SK-N-MC (cell line): ENCODE measurements at regions not wholly inside any gene's neighbourhood (a gene's known extent, or its start where the extent isn't known, plus 50 kb on each side); places are given as distances from the start of the nearest gene placed in this dataset.

ENCODE experiments used
- DNase-seq: peaks from one replicate; pipeline ENCODE4 v3.0.0-alpha.2; 2011; ENCODE audit warnings: low read depth, low spot score
- H3K27ac ChIP-seq: fragments of 200-600 bp; sonication (generic); 2 replicates; pipeline ENCODE4 v1.5.1; 2016; ENCODE audit warnings: mixed run types
- H3K36me3 ChIP-seq: fragments of 200-600 bp; sonication (generic); 2 replicates; pipeline ENCODE4 v1.6.1; 2017; ENCODE audit warnings: antibody characterized with exemption, low read length, mixed read lengths; ENCODE audit not compliant: insufficient read depth
- H3K4me3 ChIP-seq: fragments of 200-600 bp; sonication (generic); 2 replicates; pipeline ENCODE4 v1.5.1; 2016
- H3K9ac ChIP-seq: fragments of 200-600 bp; sonication (generic); 2 replicates; pipeline ENCODE4 v1.8.0; 2017; ENCODE audit warnings: mixed run types, mixed read lengths; ENCODE audit not compliant: insufficient read length
- H3K9me3 ChIP-seq: fragments of 200-600 bp; sonication (generic); 2 replicates; pipeline ENCODE4 v1.6.1; 2017; ENCODE audit warnings: low read depth, mild to moderate bottlenecking, antibody characterized with exemption, low read length, moderate library complexity, mixed read lengths
- EZH2 ChIP-seq: fragments of 200-600 bp; sonication (generic); IDR thresholded peaks from one replicate; pipeline ENCODE4 v1.6.1; 2017; ENCODE audit warnings: antibody characterized with exemption
- FOXP2 ChIP-seq: optimal IDR thresholded peaks from 2 replicates; pipeline ENCODE3; 2011; ENCODE audit warnings: mild to moderate bottlenecking, moderate library complexity; ENCODE audit not compliant: insufficient read depth; ENCODE audit errors: extremely low read length, control extremely low read depth
- POLR2AphosphoS5 ChIP-seq: IDR thresholded peaks from 2 replicates; pipeline ENCODE4 v1.6.1; 2012; ENCODE audit warnings: mild to moderate bottlenecking, low read depth, low read length, borderline replicate concordance

- DNase-seq: no peak
- H3K27ac ChIP-seq: no peak overlapping the region
These were observed 83.5 kb upstream of the FSHB start for GRCh38 chr11:30147293-30147692.

GRCh38 chr11:30149998-30150397 is 80.8 kb upstream of the FSHB start:
- Histone ChIP-seq H3K9me3 (no peaks in the 10 kb centered on the region), H3K4me3 (no peak overlapping the region)
- TF ChIP-seq FOXP2 (no peak), POLR2AphosphoS5 (no peak), EZH2 (no peak)

More at GRCh38 chr11:30147293-30147692, 83.5 kb upstream of the FSHB start:
- no peaks in the 10 kb centered on the region for H3K9me3 ChIP-seq
- H3K4me3 ChIP-seq: no peak overlapping the region
- TF ChIP-seq EZH2 (no peak), FOXP2 (no peak), POLR2AphosphoS5 (no peak)
- H3K9ac ChIP-seq: no peak overlapping the region
- H3K36me3 ChIP-seq: no peaks in the 10 kb centered on the region

DNA sequence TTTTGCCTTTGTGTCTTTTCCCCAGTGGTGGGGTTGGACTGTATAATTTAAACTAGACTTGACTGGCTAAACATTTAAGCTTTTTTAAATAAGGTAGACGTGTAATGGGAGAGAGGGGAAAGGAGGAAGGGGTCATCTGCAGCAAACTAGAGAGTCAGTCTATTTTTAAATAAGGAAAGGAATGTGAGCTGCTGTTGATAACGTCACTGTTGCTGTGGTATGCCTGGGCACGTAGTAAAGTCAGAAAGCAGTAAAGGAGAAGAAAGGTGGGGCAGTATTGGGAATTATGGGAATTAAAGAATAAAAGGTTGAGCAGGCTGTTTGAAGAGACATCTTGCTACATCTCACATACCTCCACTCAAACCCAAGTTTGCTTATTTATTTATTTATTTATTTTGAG is 80.4 kb upstream of the FSHB start:
- TF ChIP-seq POLR2AphosphoS5 (no peak), EZH2 (no peak), FOXP2 (no peak)
- Histone ChIP-seq H3K9ac (no peak overlapping the region), H3K27ac (no peak overlapping the region), H3K4me3 (no peak overlapping the region), H3K36me3 (no peaks in the 10 kb centered on the region), H3K9me3 (no peaks in the 10 kb centered on the region)
- DNase-seq: no peak

More at GRCh38 chr11:30149998-30150397, 80.8 kb upstream of the FSHB start:
- DNase-seq: no peak
- Histone ChIP-seq H3K27ac (no peak overlapping the region), H3K36me3 (no peaks in the 10 kb centered on the region), H3K9ac (no peak overlapping the region)

DNA sequence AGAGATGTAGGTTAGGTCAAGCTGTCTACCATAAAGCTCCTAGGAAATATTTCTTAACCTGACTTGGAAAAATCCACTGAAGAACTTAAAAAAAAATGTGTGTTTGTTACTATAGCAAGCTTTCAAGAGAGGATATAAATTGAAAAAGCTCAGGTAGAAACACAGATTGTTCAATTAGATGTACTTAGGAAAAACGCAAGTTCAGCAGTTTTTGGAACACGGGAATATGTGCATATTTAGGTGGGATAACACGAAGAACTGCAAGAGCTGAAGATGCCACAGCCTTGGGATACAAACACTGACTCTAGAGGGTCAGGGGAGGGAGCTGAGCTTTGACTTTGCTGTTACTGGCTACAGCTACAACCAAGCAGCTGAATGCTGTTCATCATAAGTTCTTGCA is 77.8 kb upstream of the FSHB start:
- H3K36me3 ChIP-seq: no peaks in the 10 kb centered on the region
- TF ChIP-seq FOXP2: no peak
- no peak for TF ChIP-seq POLR2AphosphoS5
- no peak for TF ChIP-seq EZH2
- no peak overlapping the region for H3K27ac ChIP-seq
- H3K9ac ChIP-seq: no peak overlapping the region
- H3K9me3 ChIP-seq: no peaks in the 10 kb centered on the region
- no peak for DNase-seq
- no peak overlapping the region for H3K4me3 ChIP-seq

- no peak overlapping the region for H3K4me3 ChIP-seq
- DNase-seq: no peak
- no peaks in the 10 kb centered on the region for H3K36me3 ChIP-seq
- H3K9ac ChIP-seq: no peak overlapping the region
- H3K9me3 ChIP-seq: no peaks in the 10 kb centered on the region
- TF ChIP-seq EZH2 (no peak), POLR2AphosphoS5 (no peak), FOXP2 (no peak)
- no peak overlapping the region for H3K27ac ChIP-seq
These were observed 75.4 kb upstream of the FSHB start for GRCh38 chr11:30155428-30155827.

DNA sequence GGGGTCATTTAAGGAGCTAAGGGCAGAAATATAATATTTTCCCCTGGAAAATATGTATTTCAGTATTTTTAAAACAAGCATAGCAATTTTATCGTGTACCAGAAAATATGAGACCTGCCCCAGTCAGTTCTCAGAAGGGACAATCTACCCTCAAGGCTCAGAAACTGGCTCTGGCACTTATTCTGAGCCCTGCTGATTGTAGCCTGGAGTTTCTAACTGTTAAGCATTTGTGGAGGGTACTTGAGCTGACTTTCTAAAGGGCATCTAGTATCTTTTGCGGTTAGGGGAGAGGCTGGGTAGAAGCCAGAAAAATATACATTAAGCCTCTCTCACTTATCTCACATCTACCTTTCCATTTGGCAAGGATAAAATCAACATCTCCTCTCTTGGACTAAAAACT is 71.3 kb upstream of the FSHB start:
- no peak for DNase-seq
- Histone ChIP-seq H3K36me3 (no peaks in the 10 kb centered on the region), H3K27ac (no peak overlapping the region), H3K9ac (no peak overlapping the region), H3K9me3 (no peaks in the 10 kb centered on the region), H3K4me3 (no peak overlapping the region)
- TF ChIP-seq EZH2 (no peak), FOXP2 (no peak), POLR2AphosphoS5 (no peak)

DNA sequence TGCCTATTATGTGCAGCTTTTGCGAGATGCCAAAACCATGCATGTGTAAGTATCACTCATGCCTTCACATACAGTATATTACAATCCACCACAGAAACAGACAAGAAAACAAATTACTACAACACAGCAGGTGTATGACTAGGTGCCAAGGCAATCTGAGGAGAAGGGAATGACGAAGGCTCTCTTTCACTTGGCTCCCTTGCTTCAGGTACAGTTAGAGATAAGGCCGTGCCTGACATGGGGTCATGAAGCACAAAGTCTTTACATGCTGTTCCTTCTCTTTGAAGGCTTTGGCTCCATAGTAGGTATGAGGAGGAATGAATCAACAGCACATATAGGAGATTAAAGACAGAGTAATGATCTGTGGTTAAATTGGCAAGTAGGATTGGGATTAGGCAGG is 65.2 kb upstream of the FSHB start:
- Histone ChIP-seq H3K27ac (no peak overlapping the region), H3K9me3 (no peaks in the 10 kb centered on the region), H3K4me3 (no peak overlapping the region), H3K36me3 (no peaks in the 10 kb centered on the region), H3K9ac (no peak overlapping the region)
- TF ChIP-seq EZH2: no peak
- no peak for TF ChIP-seq FOXP2
- TF ChIP-seq POLR2AphosphoS5: no peak
- DNase-seq: no peak

DNA sequence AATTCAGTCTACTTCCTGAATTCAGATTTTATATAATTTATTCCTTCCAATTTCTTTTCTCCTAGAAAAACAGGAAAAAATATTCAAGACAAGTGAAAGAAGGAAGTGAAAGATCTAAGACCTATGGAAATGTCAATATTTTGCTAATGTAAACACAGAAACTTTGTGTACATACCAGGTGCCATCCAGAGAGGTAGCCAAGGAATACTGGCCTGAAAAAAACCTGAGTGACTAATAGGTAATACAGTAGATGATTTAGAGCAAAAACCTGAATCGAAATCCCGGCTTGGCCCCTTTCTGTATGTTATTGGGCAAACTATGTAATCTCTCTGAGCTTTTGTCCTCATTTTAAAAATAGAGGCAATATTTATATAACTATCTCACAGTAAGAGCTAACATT is 59.2 kb upstream of the FSHB start:
- DNase-seq: no peak
- no peaks in the 10 kb centered on the region for H3K9me3 ChIP-seq
- no peak overlapping the region for H3K27ac ChIP-seq
- H3K9ac ChIP-seq: no peak overlapping the region
- H3K4me3 ChIP-seq: no peak overlapping the region
- no peaks in the 10 kb centered on the region for H3K36me3 ChIP-seq
- TF ChIP-seq EZH2 (no peak), FOXP2 (no peak), POLR2AphosphoS5 (no peak)

- Histone ChIP-seq H3K27ac (no peak overlapping the region), H3K36me3 (no peaks in the 10 kb centered on the region), H3K9ac (no peak overlapping the region), H3K4me3 (no peak overlapping the region), H3K9me3 (no peaks in the 10 kb centered on the region)
- DNase-seq: no peak
- TF ChIP-seq EZH2: no peak
- no peak for TF ChIP-seq FOXP2
- no peak for TF ChIP-seq POLR2AphosphoS5
These were observed 58.7 kb upstream of the FSHB start for GRCh38 chr11:30172158-30172557.
